ENCODE measurements at regions not wholly inside any gene's neighbourhood (a gene's known extent, or its start where the extent isn't known, plus 50 kb on each side); places are given as distances from the start of the nearest gene placed in this dataset.

GRCh38 chr7:85887133-85887532, 700.3 kb upstream of the SEMA3D start:
- TF ChIP-seq CTCF (optimal IDR thresholded peaks at IDR 0.05 in 1 of 3, IDR thresholded peaks at IDR 0.05 in 1 of 3, conservative IDR thresholded peaks at IDR 0.05 in 1 of 3; ENCODE audit: extremely low read depth in 1 of 3, insufficient read depth in 2 of 3, low read length in 3 of 3) (no peak), EZH2 (IDR thresholded peaks at IDR 0.05; ENCODE audit: low read length) (no peak)

Data from keratinocyte (primary cell).